Coronary artery (tissue), 2 donors: ENCODE measurements at regions not wholly inside any gene's neighbourhood (a gene's known extent, or its start where the extent isn't known, plus 50 kb on each side); places are given as distances from the start of the nearest gene placed in this dataset.

Source experiments
- DNase-seq: peaks from one replicate; pipeline ENCODE4 v3.0.0-alpha.2; 2017; ENCODE audit warnings: low spot score
- H3K27ac ChIP-seq, 2 donors: fragments of 200-600 bp; sonication (generic); one replicate each; pipeline ENCODE4 v1.5.1; 2016 to 2019
- H3K4me3 ChIP-seq: fragments of 200-600 bp; sonication (generic); 2 replicates; pipeline ENCODE4 v1.5.1; 2016; ENCODE audit warnings: mild to moderate bottlenecking, moderate library complexity
- CTCF ChIP-seq: fragments of 200-600 bp; sonication (generic); IDR thresholded peaks from one replicate; pipeline ENCODE4 v1.5.1; 2019; ENCODE audit warnings: antibody characterized with exemption

GRCh38 chr4:1554876-1555265, 129.2 kb downstream of the FAM53A start:
- DNase-seq: no peak
- H3K27ac ChIP-seq: no peak overlapping the region
- no peak overlapping the region for H3K4me3 ChIP-seq
- no peak for TF ChIP-seq CTCF

GRCh38 chr4:1554246-1554875, 129.8 kb downstream of the FAM53A start:
- H3K4me3 ChIP-seq: no peak overlapping the region
- no peak for TF ChIP-seq CTCF
- H3K27ac ChIP-seq: no peak overlapping the region
- no peak for DNase-seq

- Histone ChIP-seq H3K4me3 (no peak overlapping the region), H3K27ac (no peak overlapping the region)
- no peak for TF ChIP-seq CTCF
- DNase-seq: no peak
Observed at GRCh38 chr4:1553365-1553764, 130.7 kb downstream of the FAM53A start.

DNA sequence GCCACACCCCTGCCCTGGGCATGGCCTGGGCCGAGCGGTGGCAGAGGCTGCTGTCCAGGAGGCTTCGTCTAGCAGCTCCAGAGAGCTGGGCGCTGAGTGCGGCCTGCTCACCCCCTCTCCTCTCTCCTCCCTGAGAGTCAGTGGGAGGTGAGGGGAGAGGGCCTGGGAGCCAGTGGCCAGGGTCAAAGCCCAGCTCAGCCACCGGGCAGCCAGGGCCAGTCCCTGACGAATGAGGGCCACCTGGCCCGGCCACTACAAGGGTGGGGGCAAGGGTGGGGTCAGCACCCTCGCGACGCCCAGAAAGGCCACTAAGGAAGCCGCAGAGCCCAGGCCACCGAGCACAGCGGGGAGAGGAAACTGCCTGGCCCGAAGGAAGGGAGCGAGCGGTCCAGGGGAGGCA, 131.7 kb downstream of the FAM53A start:
- Histone ChIP-seq H3K27ac (no peak overlapping the region), H3K4me3 (no peak overlapping the region)
- no peak for DNase-seq
- no peak for TF ChIP-seq CTCF

DNA sequence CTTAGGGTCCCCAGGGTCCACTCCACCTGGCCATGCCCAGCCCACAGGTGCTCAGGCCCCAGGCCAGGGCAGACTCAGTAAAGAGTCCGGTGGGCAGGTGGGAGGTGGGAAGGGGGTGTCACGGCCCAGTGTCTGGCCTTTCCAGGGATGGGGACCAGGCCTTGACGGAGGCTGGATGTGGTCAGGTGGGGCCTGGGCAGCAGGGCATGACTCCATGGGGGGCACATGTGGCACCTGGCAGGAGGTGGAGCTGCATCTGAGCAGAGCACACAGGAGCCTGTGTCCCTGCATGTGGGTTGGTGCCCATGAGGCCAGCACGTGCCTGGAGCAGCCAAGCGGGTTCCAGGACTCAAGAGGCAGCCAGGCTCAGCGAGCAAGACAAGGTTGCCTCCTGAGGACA, 132.9 kb downstream of the FAM53A start:
- no peak overlapping the region for H3K4me3 ChIP-seq
- DNase-seq: no peak
- TF ChIP-seq CTCF: no peak
- no peak overlapping the region for H3K27ac ChIP-seq

- no peak for DNase-seq
- no peak overlapping the region for H3K4me3 ChIP-seq
- H3K27ac ChIP-seq: no peak overlapping the region
- no peak for TF ChIP-seq CTCF
Observed at GRCh38 chr4:1550122-1551070, 133.7 kb downstream of the FAM53A start.

DNA sequence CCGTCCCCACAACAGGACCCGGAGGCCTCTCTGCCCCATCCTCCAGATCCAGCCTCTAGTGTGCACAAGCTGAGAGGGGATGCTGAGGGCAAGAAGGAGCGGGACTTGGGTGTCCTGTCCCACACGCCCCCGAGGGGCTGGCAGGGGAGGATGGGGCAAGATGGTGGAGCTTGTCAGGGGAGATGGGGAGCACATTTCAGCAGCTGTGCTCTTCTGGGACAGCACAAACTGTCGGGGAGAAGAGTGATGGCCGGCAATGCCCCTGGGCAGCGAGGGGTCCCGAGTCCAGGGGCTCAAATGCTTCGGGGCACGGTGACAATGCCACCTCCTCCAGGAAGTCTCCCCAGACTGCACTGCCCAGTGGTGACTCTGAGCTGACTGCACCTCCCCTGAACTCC, 134.5 kb downstream of the FAM53A start:
- no peak for TF ChIP-seq CTCF
- Histone ChIP-seq H3K4me3 (no peak overlapping the region), H3K27ac (no peak overlapping the region)
- no peak for DNase-seq
